GM12875 (cell line): ENCODE measurements at regions not wholly inside any gene's neighbourhood (a gene's known extent, or its start where the extent isn't known, plus 50 kb on each side); places are given as distances from the start of the nearest gene placed in this dataset.

ENCODE experiments used
- H3K4me3 ChIP-seq: one replicate; pipeline ENCODE4 v1.5.1; 2011; ENCODE audit warnings: low read depth, low read length, control low read depth
- CTCF ChIP-seq: IDR thresholded peaks from 2 replicates; pipeline ENCODE4 v1.5.1; 2011; ENCODE audit warnings: low read depth, mild to moderate bottlenecking, control low read depth, inconsistent platforms, low read length, moderate library complexity, borderline replicate concordance; ENCODE audit not compliant: insufficient read depth

DNA sequence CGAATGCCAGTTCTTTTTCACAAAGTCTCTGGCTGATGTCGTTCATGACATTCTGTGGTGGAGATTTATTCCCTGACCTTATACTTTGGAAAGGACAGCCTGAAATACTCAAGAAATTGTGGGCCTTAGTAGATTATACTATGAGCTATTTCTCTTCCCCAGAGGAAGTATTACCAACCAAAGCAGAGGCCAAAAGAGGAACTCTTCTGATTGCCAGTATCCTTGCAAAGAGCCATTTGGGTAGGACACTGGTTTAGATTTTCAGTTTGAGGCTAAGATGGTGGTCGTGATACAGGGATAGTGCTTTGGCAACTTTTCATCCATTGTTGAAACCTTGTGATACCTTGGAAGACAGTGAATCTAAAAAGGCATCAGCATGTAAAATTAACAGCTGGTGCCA is 327.3 kb downstream of the HACE1 start:
- no peak for TF ChIP-seq CTCF
- H3K4me3 ChIP-seq: no peak overlapping the region

DNA sequence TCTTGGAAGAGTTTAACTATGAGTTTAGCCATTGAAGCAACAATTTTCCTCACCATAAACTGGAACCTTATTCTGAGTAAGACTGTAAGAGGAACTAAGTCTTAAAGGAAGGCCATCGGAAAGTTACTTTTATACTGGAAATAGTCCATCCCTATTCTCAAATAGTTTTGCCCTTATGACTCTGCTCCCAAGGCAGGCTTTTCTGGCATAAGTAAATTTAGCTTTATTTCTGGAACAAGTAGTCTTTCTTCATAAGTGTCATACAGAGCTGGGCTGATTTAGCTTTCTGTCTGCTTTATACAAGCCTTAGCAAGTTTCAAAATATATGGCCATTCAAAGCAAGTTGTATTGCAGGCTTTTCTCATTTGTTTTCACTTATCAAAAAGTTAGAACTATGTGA is 328.1 kb downstream of the HACE1 start:
- no peak for TF ChIP-seq CTCF
- H3K4me3 ChIP-seq: no peak overlapping the region

GRCh38 chr6:104527761-104528415 is 331.8 kb downstream of the HACE1 start:
- peak; percentile 25; the same call in 1 of the 2 replicates for TF ChIP-seq CTCF
- H3K4me3 ChIP-seq: no peak overlapping the region

DNA sequence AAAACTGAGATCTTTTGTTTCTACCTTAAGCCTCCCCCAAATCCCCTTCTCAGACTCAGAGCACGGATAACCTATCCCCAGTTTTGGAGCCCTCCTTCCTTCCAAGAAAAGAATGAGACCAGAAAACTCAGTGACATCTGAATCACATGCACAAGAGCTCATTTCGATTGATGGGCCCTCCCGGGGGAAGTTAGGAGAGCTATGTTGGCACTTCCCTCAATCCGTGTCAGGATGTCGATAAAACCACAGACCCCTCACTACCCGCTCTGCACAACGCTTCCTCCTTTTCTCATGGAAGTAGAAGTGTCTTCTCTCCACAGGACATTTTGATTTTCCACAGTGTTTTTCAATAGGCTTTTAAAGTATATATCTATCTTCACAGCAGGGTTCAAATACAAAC is 332.4 kb downstream of the HACE1 start:
- no peak overlapping the region for H3K4me3 ChIP-seq
- no peak for TF ChIP-seq CTCF

DNA sequence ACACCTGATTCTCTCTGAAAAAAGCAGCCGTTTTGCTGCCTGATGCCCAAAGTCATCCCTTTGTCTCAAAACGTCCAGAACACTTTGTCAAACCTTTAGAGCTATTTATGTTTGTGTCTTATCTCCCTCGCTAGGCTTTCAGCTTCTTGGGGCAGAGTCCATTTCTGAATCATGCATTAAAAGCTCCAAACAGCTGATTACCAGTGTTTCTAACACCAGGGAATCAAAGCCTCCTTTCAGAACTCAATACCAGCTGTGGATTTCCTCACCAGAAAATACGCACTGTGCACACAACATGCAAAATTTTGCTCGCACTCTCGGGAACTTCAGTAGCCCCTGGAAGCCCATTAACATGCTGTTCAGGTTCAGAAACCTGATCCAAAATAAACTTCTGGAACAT is 333.3 kb downstream of the HACE1 start:
- no peak overlapping the region for H3K4me3 ChIP-seq
- TF ChIP-seq CTCF: no peak

DNA sequence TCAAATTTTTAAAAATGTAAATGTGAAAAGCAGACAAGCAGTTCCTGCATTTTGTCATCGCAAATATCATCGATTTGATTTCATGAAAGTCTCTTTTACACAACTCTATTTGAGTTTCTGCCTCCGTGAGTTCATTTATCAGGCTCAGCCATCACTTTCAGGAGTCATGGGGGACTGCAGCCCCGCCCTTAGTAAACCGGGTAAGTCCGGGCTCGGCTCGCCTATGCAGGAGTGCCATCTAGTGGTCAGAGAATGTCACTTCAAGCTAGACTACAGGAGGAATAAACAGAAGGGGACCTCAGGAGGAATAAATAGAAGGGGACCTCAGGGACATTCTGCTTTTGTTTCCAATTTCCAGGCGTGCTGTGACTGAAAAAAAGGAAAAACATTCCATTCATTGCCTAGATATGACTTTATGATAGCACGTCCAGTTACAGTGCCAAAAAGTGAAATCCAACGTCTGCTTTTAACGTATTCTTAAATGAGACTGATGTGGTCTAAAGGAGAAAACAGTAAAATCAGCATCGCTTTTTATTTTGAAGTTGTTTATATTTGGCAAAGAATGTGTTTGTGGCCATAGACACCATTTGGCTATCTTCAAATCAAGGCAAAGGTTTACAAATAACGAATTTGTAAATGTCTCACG is 333.9 kb downstream of the HACE1 start:
- H3K4me3 ChIP-seq: no peak overlapping the region

More for the DNA sequence above, 333.9 kb downstream of the HACE1 start:
- TF ChIP-seq CTCF: peak; percentile 74
